ENCODE measurements at regions not wholly inside any gene's neighbourhood (a gene's known extent, or its start where the extent isn't known, plus 50 kb on each side); places are given as distances from the start of the nearest gene placed in this dataset.

- no peak for FAIRE-seq
- DNase-seq (ENCODE audit: low spot score in 2 of 2) = no peak
These were observed 142.5 kb downstream of the CHIC2 start for GRCh38 chr4:53921856-53922255.

GRCh38 chr4:53920883-53921282, 143.5 kb downstream of the CHIC2 start:
- FAIRE-seq = no peak
- no peak for DNase-seq (ENCODE audit: low spot score in 2 of 2)

- FAIRE-seq (no peak), DNase-seq (ENCODE audit: low spot score in 2 of 2) (no peak)
These were observed 144.3 kb downstream of the CHIC2 start for GRCh38 chr4:53920116-53920515.

- DNase-seq (ENCODE audit: low spot score in 2 of 2) = no peak
- FAIRE-seq = no peak
These were observed 144.9 kb downstream of the CHIC2 start for GRCh38 chr4:53919535-53919934.

GRCh38 chr4:53917729-53918128, 146.7 kb downstream of the CHIC2 start:
- DNase-seq (ENCODE audit: low spot score in 2 of 2) (no peak), FAIRE-seq (no peak)

- FAIRE-seq (no peak), DNase-seq (ENCODE audit: low spot score in 2 of 2) (no peak)
These were observed 147.9 kb downstream of the CHIC2 start for GRCh38 chr4:53916431-53916889.

- no peak for FAIRE-seq
- DNase-seq (ENCODE audit: low spot score in 2 of 2) = no peak
These were observed 149.9 kb downstream of the CHIC2 start for GRCh38 chr4:53914313-53915016.

GRCh38 chr4:53913771-53914170, 150.6 kb downstream of the CHIC2 start:
- no peak for FAIRE-seq

GRCh38 chr4:53912766-53913497, 151.5 kb downstream of the CHIC2 start:
- DNase-seq (ENCODE audit: low spot score in 2 of 2) = no peak
- no peak for FAIRE-seq

More at GRCh38 chr4:53913771-53914170, 150.6 kb downstream of the CHIC2 start:
- DNase-seq (ENCODE audit: low spot score in 2 of 2) = no peak

- no peak for FAIRE-seq
- peak; percentile 17 to 48 for DNase-seq (ENCODE audit: low spot score in 2 of 2)
These were observed 155.7 kb downstream of the CHIC2 start for GRCh38 chr4:53908661-53909078.

GRCh38 chr4:53907772-53908171, 156.6 kb downstream of the CHIC2 start:
- DNase-seq (ENCODE audit: low spot score in 2 of 2) = no peak
- FAIRE-seq = no peak

GRCh38 chr4:53906606-53907190, 157.7 kb downstream of the CHIC2 start:
- no peak for FAIRE-seq
- DNase-seq (ENCODE audit: low spot score in 2 of 2) = no peak

- no peak for FAIRE-seq
- no peak for DNase-seq (ENCODE audit: low spot score in 2 of 2)
These were observed 158.4 kb downstream of the CHIC2 start for GRCh38 chr4:53905941-53906377.

- FAIRE-seq (no peak), DNase-seq (ENCODE audit: low spot score in 2 of 2) (no peak)
These were observed 159.0 kb downstream of the CHIC2 start for GRCh38 chr4:53905276-53905940.

- FAIRE-seq = no peak
- DNase-seq (ENCODE audit: low spot score in 2 of 2) = no peak
These were observed 161.6 kb downstream of the CHIC2 start for GRCh38 chr4:53902786-53903185.

- DNase-seq (ENCODE audit: low spot score in 2 of 2) (no peak), FAIRE-seq (no peak)
These were observed 164.1 kb downstream of the CHIC2 start for GRCh38 chr4:53900271-53900649.

GRCh38 chr4:53899586-53900270, 164.7 kb downstream of the CHIC2 start:
- FAIRE-seq = no peak

GRCh38 chr4:53895137-53895536, 169.3 kb downstream of the CHIC2 start:
- DNase-seq (ENCODE audit: low spot score in 2 of 2) (no peak), FAIRE-seq (no peak)

More at GRCh38 chr4:53899586-53900270, 164.7 kb downstream of the CHIC2 start:
- no peak for DNase-seq (ENCODE audit: low spot score in 2 of 2)

GRCh38 chr4:53890461-53890860, 173.9 kb downstream of the CHIC2 start:
- no peak for FAIRE-seq

GRCh38 chr4:53889326-53890055, 174.9 kb downstream of the CHIC2 start:
- DNase-seq (ENCODE audit: low spot score in 2 of 2) (no peak), FAIRE-seq (no peak)

More at GRCh38 chr4:53890461-53890860, 173.9 kb downstream of the CHIC2 start:
- no peak for DNase-seq (ENCODE audit: low spot score in 2 of 2)

All from frontal cortex (tissue), 3 donors.